ENCODE measurements at regions not wholly inside any gene's neighbourhood (a gene's known extent, or its start where the extent isn't known, plus 50 kb on each side); places are given as distances from the start of the nearest gene placed in this dataset.

GRCh38 chr10:108787932-108788331 is 1135.4 kb downstream of the XPNPEP1 start:
- TF ChIP-seq CTCF (IDR thresholded peaks at IDR 0.05) (no peak), RNF2 (IDR thresholded peaks at IDR 0.05; ENCODE audit: borderline replicate concordance, low read depth) (no peak), MAFK (IDR thresholded peaks at IDR 0.05; ENCODE audit: partially characterized antibody) (no peak)
